ENCODE measurements at regions not wholly inside any gene's neighbourhood (a gene's known extent, or its start where the extent isn't known, plus 50 kb on each side); places are given as distances from the start of the nearest gene placed in this dataset.

DNA sequence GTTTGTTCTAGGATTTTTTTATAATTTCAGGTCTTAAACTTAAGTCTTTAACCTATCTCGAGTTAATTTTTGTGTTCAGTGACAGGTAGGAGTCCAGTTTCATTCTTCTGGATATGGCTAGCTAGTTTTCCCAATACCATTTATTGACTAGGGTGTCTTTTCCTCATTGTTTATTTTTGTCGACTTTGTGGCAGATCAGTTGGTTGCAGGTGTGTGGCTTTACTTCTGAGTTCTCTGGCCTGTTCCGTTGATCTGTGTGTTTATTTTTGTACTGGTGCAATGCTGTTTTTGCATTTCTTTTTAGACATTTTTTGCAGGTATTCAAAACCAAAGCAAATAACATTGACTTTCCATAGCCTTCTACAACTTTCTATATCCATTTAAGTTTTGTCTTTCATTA lies 121.7 kb downstream of the ETNK1 start:
- TF ChIP-seq EZH2phosphoT487 (IDR thresholded peaks at IDR 0.05; ENCODE audit: borderline replicate concordance): no peak
- TF ChIP-seq, protein P1, sequence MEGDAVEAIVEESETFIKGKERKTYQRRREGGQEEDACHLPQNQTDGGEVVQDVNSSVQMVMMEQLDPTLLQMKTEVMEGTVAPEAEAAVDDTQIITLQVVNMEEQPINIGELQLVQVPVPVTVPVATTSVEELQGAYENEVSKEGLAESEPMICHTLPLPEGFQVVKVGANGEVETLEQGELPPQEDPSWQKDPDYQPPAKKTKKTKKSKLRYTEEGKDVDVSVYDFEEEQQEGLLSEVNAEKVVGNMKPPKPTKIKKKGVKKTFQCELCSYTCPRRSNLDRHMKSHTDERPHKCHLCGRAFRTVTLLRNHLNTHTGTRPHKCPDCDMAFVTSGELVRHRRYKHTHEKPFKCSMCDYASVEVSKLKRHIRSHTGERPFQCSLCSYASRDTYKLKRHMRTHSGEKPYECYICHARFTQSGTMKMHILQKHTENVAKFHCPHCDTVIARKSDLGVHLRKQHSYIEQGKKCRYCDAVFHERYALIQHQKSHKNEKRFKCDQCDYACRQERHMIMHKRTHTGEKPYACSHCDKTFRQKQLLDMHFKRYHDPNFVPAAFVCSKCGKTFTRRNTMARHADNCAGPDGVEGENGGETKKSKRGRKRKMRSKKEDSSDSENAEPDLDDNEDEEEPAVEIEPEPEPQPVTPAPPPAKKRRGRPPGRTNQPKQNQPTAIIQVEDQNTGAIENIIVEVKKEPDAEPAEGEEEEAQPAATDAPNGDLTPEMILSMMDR (conservative IDR thresholded peaks at IDR 0.05; ENCODE audit: low read length): no peak

DNA sequence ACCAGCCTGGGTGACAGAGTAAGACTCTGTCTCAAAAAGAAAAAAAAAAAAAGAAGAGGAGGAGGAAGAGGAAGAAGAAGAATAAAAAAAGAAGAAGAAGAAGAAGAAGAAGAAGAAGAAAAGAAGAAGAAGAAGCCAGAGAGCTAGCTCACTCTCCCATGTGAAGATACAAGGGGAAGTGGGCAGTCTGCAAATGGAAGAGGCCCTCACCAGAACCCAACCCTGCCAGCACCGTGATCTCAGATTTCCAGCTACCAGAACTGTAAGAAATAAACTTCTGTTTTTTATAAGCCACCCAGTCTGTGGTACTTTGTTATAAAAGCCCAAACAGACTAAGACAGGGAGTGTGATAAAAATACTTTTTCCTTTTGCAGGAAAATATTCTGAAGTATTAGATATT lies 130.7 kb downstream of the ETNK1 start:
- Histone ChIP-seq H3K27me3 (ENCODE audit: insufficient read depth, low read length, poor library complexity, severe bottlenecking) (no peaks in the 10 kb centered on the region), H3F3A (ENCODE audit: low read depth) (no peaks in the 10 kb centered on the region), H3K9me2 (replicated peaks; ENCODE audit: low read depth, low read length) (no peaks in the 10 kb centered on the region), H3K79me2 (ENCODE audit: insufficient read depth, low read length) (no peaks in the 10 kb centered on the region), H3K4me2 (ENCODE audit: low read depth, low read length, poor library complexity, severe bottlenecking) (no peak overlapping the region), H3K36me3 (ENCODE audit: insufficient read depth, low read length) (no peaks in the 10 kb centered on the region), H3K9me3 (ENCODE audit: insufficient read depth, low read depth, low read length) (no peaks in the 10 kb centered on the region), H4K20me1 (ENCODE audit: insufficient read depth, low read length, poor library complexity, severe bottlenecking) (no peaks in the 10 kb centered on the region), H2AFZ (ENCODE audit: low read length) (no peak overlapping the region), H3K4me3 (ENCODE audit: low read length, poor library complexity, severe bottlenecking) (no peak overlapping the region), H3K9ac (ENCODE audit: low read depth, low read length, poor library complexity, severe bottlenecking) (no peak overlapping the region), H3K4me1 (ENCODE audit: insufficient read depth, low read length, poor library complexity, severe bottlenecking) (no peaks in the 10 kb centered on the region)
- no peak for TF ChIP-seq EZH2phosphoT487 (IDR thresholded peaks at IDR 0.05; ENCODE audit: borderline replicate concordance)
- TF ChIP-seq, protein P1 (conservative IDR thresholded peaks at IDR 0.05; ENCODE audit: low read length): no peak

More for the DNA sequence above, 121.7 kb downstream of the ETNK1 start:
- Histone ChIP-seq H3K9ac (ENCODE audit: low read depth, low read length, poor library complexity, severe bottlenecking) (no peak overlapping the region), H3F3A (ENCODE audit: low read depth) (no peaks in the 10 kb centered on the region), H4K20me1 (ENCODE audit: insufficient read depth, low read length, poor library complexity, severe bottlenecking) (no peaks in the 10 kb centered on the region), H3K4me3 (ENCODE audit: low read length, poor library complexity, severe bottlenecking) (no peak overlapping the region), H3K4me2 (ENCODE audit: low read depth, low read length, poor library complexity, severe bottlenecking) (no peak overlapping the region), H3K79me2 (ENCODE audit: insufficient read depth, low read length) (no peaks in the 10 kb centered on the region), H3K36me3 (ENCODE audit: insufficient read depth, low read length) (no peaks in the 10 kb centered on the region), H3K9me3 (ENCODE audit: insufficient read depth, low read depth, low read length) (no peaks in the 10 kb centered on the region), H3K9me2 (replicated peaks; ENCODE audit: low read depth, low read length) (no peaks in the 10 kb centered on the region), H3K4me1 (ENCODE audit: insufficient read depth, low read length, poor library complexity, severe bottlenecking) (no peaks in the 10 kb centered on the region), H2AFZ (ENCODE audit: low read length) (no peak overlapping the region), H3K27me3 (ENCODE audit: insufficient read depth, low read length, poor library complexity, severe bottlenecking) (no peaks in the 10 kb centered on the region)

- H3F3A ChIP-seq (ENCODE audit: low read depth): no peaks in the 10 kb centered on the region
- H3K4me1 ChIP-seq (ENCODE audit: insufficient read depth, low read length, poor library complexity, severe bottlenecking): no peaks in the 10 kb centered on the region
- H3K4me3 ChIP-seq (ENCODE audit: low read length, poor library complexity, severe bottlenecking): no peak overlapping the region
- no peaks in the 10 kb centered on the region for H3K9me3 ChIP-seq (ENCODE audit: insufficient read depth, low read depth, low read length)
- H3K79me2 ChIP-seq (ENCODE audit: insufficient read depth, low read length): no peaks in the 10 kb centered on the region
- no peak overlapping the region for H3K4me2 ChIP-seq (ENCODE audit: low read depth, low read length, poor library complexity, severe bottlenecking)
- no peak overlapping the region for H3K9ac ChIP-seq (ENCODE audit: low read depth, low read length, poor library complexity, severe bottlenecking)
- H3K27me3 ChIP-seq (ENCODE audit: insufficient read depth, low read length, poor library complexity, severe bottlenecking): no peaks in the 10 kb centered on the region
- no peaks in the 10 kb centered on the region for H3K9me2 ChIP-seq (replicated peaks; ENCODE audit: low read depth, low read length)
- no peak for TF ChIP-seq EZH2phosphoT487 (IDR thresholded peaks at IDR 0.05; ENCODE audit: borderline replicate concordance)
- TF ChIP-seq, protein P1 (conservative IDR thresholded peaks at IDR 0.05; ENCODE audit: low read length): no peak
- H2AFZ ChIP-seq (ENCODE audit: low read length): no peak overlapping the region
- no peaks in the 10 kb centered on the region for H4K20me1 ChIP-seq (ENCODE audit: insufficient read depth, low read length, poor library complexity, severe bottlenecking)
- no peaks in the 10 kb centered on the region for H3K36me3 ChIP-seq (ENCODE audit: insufficient read depth, low read length)
Observed at GRCh38 chr12:22759769-22760674, 135.1 kb downstream of the ETNK1 start.

All from Loucy (cell line).